ENCODE measurements at regions not wholly inside any gene's neighbourhood (a gene's known extent, or its start where the extent isn't known, plus 50 kb on each side); places are given as distances from the start of the nearest gene placed in this dataset.
"Not testable (repeated sequence)": the region's sequence is repeated elsewhere in the genome, so short reads cannot be mapped to it uniquely, and the experiment has no call there.

DNA sequence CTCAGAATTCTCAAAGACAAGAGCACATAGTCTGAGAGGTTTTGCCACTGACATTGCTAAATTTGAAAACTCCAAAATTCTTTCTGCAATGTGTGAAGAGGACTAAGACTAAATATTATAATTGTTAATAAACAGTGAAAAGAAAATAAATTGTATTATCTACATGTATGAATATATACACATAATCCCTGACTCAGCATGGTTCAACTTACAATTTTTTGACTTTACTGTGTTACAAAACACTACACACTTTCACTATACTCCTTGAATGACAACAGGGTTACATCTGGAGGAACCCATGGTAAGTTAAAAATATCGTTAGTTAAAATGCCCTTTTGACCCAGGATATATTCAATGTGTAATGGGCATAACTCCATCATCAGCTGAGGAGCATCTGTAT is 2017.2 kb upstream of the TENM3 start:
- no peak for DNase-seq

DNA sequence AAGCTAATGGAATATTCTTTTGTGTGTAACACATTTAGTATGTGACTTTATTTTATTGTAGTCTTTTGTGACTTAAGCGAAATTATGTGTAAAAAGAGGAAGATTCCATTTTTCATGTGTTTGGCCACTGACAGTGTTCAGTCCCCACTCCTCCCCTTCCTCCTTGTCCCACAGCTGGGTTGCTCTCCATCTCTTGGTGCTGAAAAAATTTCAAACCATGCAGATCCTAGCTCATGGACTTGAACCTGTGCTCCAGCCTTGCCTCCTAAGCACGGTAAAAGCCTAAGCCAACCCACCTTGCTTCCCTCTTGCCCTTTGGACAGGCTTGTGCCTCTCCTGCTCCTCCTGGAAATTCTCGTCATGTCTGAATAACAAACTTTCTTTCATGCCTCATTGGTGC is 2008.5 kb upstream of the TENM3 start:
- no peak for DNase-seq

DNA sequence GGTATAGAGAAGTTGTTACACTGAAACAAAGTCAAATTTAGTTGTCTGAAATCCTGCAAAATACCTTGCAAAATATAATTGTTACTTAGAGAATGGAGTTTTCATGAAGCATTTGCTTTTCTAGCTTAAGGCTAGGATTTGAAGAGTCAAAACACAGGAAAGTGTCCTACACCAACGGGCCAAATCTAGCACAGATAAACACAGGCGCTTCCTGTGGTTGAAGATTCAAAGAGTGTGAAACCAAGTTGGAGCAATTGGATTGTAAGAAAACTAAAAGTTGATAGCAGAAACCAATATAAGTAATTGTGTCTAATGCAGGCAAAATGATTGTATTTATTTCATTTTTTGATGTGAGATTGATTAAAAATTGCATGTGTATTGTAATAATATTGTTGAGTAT is 2002.5 kb upstream of the TENM3 start:
- no peak for DNase-seq

DNA sequence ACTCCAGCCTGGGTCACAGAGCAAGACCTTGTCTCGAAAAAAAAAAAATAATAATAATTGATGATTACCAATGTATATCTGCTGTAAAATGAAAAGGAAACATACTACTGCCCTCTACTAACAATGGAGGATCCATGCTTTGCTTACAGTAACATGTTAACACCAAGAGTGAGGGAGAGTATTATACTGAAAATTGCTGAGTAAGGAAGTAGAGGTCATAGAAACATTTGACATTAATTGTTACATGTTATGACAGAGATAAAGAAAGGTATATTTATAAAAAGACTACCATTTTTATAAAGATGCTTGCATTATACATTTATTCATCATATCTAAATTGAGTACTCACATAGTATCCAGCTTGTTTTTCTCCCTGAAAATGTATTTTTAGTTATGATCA is 1989.8 kb upstream of the TENM3 start:
- no peak for DNase-seq

DNA sequence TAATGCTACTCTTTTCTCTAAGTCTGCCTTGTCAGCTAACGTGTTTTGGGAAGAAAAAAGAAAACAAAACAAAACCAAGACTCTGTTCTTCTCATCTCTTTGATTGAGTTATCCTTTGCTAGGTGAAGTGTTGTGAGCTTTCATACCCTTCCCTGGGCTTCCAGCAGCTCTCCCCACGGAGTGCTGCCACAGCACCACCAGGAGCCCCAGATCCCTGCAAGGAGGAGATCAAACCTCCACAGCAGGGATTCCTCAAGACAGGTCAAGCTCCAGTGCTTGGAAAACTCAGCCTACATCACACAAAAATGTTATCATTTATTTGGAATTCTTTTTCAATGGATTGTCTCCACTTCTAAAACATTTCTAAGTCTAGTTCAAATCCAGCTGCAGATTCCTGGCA is 1981.9 kb upstream of the TENM3 start:
- DNase-seq = no peak

DNA sequence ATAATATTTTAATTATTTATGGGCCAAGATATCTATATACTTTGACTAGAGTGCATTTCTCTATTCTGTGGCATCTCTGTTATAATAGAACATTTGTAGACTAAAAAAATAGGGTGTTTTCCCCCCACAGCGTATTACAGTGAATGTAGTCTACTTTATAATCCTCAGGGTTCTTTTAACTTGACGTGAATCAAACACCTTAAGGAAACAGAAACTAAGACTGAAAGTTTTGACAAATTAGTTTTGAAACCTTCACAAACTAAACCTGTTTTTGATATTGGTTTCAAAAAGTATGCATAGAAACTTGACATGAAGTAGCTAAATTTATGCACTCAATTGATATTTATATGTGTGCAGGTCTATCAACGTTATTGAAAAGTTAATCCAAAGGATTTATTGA is 1963.1 kb upstream of the TENM3 start:
- DNase-seq = no peak

DNA sequence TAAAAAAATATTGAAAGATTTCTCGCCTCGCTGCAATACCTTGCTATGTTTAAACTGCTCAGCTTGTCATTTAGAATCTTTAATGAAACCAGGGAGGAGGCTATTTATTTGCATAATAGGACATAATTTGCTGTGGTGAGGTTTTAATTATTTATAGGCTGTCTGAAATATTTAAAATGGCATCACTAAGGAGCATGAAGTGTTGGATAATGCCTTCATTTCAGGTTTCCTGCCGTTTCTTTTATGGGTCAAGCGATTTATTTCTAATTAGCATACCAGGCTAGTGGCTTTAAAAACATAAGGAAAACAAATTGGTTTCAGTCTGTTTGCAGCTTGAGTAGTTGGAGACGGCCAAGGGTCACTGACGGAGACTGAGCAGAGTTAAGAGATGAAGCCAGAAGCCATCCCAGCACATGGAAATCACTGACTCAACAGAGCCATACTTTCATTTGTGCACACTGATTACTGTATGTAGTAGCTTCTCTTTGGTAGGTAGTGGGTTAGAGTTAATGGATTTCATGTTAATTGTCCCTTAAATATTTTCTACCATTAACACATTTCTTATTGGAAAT is 1962.4 kb upstream of the TENM3 start:
- no peak for DNase-seq

DNA sequence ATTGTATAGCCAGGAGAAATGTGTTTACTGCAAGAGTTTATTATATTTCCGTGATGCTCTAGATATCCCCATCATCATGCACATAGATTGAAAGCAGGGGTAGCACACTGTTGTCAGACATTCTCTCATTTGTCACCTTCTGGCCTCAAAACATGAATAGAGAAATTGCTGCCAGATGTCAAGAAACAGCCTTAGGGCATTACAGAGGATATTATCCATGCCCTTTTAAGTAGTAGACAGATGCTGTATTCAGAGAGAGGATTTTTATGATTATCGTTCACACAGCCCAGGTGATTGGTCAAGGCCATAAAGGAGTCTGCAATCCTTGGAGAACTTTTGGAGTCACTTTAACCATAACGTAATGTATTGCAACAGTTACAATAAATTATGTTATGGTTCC is 1961.5 kb upstream of the TENM3 start:
- DNase-seq = no peak

DNA sequence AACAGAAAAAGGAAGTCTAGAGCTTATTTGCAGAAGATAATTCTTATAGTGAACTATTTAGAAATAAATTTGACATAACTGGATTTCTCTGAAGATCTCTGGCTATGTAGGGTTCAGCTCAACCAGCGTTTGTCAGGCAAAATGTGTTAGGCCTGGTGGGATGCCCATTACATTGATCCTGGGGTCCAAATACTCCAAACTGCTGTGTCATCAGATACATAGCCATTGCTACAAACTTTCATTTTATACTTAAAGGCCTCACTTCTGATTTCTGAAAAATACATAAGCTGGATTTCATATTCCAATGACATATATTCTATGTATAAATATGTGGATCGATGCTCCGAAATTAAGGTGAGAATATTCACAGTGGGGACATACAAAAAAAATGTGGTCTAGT is 1958.9 kb upstream of the TENM3 start:
- no peak for DNase-seq

DNA sequence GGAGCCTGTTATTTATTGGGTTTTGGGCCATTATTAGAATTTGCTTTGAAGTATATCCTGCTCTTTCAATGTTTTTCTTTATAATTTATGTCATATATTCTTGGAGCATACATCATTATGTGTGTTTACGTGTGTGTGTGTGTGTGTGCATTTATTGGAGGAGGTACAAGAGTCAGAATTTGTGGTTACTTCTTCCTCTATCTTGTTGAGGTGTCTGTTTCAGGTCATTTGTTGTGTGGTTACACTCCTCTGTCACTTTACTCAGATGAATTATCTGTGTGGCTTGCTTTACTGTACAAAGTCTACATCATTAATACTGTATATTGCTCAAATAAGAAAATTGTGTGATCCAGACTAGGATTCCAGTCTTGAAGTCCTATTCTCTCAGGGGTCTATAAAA is 1957.4 kb upstream of the TENM3 start:
- no peak for DNase-seq

DNA sequence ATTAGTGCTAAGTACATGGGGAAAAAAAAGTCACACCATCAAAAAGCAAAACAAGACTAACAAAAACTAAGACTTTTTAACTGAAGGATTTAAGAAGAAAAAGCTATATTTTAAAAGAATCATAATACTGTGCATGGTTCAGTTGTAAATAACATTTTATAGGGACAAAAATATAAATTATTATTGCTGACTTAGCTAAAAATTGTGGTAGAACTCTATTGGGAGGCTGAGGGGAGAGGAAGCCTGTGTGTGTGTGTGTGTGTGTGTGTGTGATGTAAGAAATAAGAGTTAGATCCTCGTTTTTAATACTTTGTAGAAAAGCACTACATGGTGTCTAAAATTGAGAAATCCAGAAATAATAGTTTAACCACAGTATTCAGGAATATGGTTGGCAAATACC is 1950.9 kb upstream of the TENM3 start:
- no peak for DNase-seq

DNA sequence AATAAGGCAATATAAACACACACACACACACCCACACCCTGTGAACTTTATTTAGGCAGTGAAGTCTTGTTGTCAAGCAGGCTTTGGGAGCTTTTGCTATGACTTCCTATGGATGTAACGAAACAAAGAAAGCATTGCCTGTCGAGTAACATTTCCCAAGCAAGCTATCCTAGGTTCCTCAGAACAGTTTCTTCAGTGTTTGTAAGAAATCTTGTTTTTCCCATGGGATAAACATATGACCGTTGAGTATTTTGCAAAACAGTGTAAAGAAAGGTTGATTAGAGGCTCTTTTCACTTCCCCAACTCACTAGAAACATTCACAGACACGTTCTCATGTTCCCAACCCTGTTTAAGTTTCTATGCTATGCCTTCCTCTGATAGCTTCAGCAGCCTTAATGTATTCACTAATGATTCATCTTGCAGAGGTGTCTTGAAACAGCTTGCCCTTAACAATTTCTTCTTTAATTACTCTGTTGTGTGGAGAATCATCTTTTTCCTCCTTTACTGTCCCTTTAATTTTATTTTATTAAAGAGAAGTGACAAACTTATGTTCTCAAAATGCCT is 1947.1 kb upstream of the TENM3 start:
- no peak for DNase-seq

DNA sequence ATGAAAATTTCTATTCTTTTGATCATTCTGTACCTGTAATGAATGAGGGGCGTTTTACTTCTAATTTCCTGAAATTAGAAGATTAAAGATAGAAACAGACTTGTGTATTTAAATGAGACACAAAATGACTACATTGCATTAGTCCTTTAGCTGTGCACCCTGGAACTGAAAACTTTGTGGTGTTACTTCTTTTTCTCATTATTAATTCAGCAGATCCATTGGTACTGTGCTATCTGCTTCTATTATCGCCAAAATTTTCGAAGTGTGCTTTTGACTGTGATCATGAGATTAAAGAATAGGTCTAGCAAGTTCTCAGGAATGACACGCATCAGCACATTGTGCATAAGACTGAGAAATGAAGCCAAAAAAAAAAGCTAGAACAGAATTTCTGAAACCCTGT is 1938.9 kb upstream of the TENM3 start:
- no peak for DNase-seq

DNA sequence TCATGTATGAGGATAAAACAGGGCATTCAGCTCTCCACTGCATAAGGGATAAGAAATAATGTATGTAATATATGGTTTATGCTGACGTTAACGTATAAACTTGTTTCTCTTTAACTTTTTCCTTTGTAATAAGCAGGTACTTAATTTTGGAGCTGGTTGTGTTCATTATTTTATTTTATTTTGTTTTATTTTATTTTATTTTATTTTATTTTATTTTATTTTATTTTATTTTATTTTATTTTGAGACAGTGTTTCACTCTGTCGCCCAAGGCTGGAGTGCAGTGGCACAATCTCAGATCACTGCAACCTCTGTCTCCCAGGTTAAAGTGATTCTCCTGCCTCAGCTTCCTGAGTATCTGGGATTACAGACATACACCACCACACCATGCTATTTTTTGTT is 1932.6 kb upstream of the TENM3 start:
- no peak for DNase-seq

DNA sequence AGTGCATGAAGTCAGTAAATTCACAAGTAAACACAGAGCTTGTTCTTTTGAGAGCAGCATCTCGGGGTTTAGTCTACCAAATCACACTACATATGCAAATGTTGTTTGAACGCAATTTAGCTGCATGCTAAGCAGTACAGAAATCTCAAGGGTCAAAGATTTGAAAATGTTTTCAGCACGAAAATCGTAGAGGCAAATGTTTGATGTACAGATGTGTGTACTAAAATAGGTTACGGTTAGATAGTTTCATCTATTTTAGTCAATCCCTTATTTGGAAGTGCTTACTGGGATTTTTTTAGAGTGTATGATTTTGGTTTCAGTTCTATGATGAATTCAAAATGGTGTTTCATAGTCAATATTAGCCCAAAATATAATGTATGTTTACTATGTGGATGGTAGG is 1928.2 kb upstream of the TENM3 start:
- DNase-seq = no peak

DNA sequence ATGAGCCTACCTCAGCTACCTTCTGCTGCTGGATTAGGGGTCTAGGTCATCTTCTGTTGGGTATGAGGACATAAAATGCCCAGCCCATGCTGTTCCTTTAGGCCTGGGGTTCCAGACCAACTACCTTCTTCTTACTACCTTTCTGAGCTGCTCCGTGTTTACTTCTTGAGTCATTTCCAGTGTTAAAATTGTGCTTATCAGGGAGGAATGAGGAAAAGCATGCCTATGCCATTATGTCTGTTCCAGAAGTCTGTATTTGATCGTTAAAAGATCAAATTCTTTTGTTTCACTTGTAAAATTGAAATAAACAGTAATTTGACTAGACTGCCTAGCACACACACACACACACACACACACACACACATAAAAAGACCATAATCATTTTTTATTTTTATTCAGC is 1912.7 kb upstream of the TENM3 start:
- DNase-seq = no peak

DNA sequence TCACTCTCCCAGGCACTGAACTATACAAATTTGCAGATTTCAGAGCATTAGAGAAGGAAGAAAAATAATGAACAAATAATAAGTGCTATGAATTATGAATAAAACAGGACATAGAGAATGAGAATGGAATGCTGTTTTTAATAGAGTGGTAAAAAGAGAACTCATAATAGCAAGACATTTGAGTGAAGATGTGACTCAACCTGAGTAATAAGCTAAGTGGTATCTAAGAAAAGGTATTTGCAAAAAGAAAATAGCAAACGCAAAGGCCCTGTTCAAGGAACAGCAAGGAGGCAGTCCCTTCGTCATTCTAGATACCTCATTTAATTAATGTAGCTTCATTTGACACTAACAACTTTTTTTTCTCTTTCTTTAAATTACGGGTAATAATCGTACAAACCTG is 1910.0 kb upstream of the TENM3 start:
- no peak for DNase-seq

DNA sequence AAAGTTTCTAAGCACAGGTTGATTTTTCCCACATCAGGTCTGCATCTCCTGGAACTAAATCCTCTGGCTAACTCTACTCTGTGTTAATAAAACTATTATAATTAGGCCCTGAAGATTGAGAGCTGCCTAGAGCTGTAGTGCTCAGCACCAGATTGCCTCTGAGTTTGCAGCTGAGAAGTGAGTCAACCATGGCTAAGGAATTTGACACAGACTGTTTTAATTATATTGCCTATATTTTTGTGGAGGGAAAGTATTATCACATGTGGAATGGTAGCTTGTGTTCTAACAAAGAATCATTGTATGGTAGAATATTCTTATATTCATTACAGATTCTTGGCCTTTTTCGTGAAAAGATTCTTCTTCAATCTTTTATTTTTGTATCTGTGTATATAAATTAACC is 1907.6 kb upstream of the TENM3 start:
- DNase-seq = no peak

DNA sequence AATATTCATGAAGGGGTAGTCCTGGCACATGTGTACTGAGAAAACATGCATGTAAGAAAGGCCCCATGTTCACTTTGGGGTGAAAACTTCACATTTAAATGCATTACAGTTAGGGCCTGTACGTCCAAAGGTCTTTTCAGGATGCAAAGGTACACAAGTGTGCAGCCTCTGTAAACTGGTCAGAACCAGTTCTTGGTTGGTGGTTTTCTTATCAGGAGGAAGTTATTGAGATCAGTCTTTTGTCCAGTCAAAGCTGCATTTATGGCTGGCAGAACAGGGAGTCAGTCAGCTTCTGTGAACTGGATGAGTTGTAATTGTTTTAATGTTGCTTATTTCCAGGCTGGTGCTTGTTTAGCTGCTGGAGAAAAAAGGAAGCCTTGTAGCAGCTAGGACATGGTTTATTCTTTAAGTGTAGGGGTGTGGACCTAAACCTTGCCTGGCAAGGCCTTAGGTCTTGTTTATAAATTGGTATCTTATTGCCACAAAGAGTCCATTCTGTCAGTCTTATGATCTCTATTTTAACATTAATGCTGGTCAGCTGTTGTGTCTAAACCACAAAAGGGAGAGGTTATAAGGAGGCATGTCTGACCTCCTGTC is 1906.6 kb upstream of the TENM3 start:
- no peak for DNase-seq

DNA sequence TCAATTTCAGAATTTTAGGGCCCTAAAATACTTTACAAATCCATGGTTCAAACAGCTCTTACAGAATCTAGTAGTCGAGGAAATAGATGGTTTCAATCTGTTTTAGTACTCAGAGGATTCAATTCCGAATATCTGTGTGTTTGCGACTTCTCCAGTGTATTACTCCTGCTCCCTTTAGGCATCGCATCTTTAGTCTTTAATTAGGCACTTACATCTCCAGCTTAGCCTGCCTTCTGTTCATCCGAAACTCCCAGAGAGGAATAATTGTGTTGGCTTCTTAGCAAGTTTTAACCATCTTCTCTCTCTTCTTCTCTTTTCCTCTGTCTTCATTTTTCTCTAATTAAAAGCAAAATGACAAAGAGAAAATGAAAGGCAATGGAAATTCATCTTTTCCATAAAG is 1901.3 kb upstream of the TENM3 start:
- DNase-seq = no peak

DNA sequence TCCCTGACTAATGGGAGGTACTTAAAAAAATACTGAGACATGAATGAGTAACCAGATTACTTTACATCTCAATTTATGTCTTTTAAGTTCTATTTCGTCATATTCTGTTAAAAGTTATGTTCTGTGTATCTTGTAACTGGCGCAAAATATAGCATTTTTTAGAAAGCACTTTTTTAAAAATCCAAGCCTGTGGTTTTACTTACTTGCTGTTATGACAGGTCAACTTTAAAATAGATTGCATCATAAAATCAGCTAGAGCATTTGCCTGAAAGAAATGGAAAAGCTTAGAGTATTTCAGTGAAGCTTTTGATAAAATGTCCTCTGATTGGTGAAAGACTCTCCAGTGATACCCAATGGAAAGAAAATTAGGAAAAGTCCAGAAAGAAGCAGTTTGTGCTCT is 1892.3 kb upstream of the TENM3 start:
- no peak for DNase-seq

DNA sequence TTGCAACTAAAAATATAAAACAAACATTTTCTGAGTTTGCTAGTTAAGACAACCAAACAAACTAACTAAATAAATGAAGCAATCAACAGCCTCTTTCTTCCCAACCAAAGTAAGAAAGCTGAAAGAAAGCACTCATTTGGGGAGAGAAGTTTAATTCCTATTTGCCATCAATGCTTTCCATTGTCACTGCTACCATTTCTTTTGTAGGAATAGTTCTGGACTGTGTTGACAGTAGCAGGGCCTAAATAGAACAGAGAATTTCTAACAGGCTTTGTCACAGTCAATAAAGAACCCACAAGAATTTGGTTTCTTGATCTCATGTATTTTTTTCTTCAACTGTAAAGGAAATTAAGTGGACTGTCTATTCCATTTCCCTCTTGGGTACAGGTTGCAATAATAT is 1886.4 kb upstream of the TENM3 start:
- no peak for DNase-seq

DNA sequence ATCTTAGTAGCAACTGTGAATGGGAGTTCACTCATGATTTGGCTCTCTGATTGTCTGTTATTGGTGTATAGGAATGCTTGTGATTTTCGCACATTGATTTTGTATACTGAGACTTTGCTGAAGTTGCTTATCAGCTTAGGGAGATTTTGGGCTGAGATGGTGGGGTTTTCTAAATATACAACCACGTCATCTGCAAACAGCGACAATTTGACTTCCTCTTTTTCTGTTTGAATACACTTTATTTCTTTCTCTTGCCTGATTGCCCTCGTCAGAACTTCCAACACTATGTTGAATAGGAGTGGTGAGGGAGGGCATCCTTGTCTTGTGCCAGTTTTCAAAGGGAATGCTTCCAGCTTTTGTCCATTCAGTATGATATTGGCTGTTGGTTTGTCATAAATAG is 1883.1 kb upstream of the TENM3 start:
- DNase-seq = not testable (repeated sequence)

DNA sequence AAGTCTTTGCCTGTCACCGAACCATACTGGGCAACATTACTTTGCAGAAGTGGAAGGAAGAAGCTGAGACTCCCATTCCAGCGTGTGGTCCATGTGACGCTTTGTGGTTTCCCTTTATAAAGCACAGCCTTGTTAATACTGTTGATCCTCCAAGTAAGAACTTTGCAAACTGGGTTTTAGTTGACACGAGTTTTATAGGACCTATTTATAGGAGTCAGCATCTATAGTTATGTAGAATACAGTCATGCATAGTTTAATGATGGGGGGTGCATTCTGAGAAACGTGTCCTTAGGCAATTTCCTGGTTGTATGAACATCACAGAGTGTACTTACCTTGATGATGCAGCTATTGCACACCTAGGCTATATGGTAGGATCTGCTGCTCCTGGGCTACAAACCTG is 1879.4 kb upstream of the TENM3 start:
- no peak for DNase-seq

DNA sequence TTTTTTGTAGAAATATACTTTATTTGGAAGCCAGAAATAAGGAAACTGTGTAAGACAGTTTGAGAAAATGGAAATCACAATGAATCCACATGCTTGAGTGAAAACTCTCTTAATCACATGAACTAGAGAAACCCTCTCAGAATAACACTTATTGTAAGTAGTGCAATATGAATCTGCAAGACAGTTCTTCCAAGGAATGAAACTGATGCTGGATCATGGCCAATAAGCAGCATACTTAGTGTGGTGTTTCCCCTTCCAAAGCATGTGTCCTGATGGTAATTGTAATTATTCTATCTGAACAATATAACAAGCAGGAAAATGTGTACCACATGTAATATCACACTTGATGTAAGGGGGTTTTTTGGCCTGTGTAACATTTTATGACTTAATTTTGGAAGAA is 1870.5 kb upstream of the TENM3 start:
- DNase-seq = no peak

All from DMS 273 treated with DMSO at 0.1 percent for 48 hours (cell line).